Fibroblast of gingiva (primary cell): ENCODE measurements at regions not wholly inside any gene's neighbourhood (a gene's known extent, or its start where the extent isn't known, plus 50 kb on each side); places are given as distances from the start of the nearest gene placed in this dataset.

Source experiments
- DNase-seq: peaks from one replicate; pipeline ENCODE4 v3.0.0-alpha.2; 2011; ENCODE audit warnings: low read depth

DNA sequence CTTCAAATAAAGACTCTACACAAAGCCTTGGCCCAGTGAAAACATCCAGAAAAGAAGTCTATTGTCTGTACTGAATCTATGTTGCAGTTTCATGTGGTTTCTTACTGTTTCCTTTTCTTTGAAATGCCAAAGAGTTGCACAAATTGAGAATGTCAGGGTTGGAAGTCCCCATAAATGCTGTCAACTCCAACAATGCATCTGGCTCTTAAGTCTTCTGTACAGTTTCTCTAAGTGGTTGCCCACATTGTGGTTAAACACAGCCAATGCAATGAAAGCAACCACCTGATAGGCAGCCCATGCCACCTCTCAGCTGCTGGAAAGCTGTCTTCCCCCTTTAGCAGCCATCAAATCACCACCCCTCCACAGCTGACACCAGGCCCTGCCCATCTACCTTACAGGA, 67.2 kb upstream of the C1GALT1C1 start:
- no peak for DNase-seq

- no peak for DNase-seq
Measured at GRCh38 chrX:120692319-120692718, 62.5 kb upstream of the C1GALT1C1 start.

DNA sequence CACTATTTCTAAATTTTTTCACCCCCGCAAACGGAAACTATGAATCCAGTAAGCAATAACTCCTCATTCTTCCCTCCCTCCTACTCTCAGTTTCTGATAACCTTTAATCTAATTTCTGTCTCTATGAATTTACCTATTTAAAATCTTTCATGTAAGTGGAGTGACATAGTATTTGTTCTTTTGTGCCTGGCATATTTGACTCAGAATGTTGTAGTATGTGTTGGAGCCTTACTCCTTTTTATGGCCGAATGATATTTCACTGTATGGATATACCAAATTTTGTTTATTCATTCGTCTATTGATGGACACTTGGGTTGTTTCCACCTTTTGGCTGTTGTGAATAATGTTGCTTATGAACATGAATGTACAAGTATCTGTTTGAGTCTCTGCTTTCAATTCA, 61.1 kb upstream of the C1GALT1C1 start:
- no peak for DNase-seq

GRCh38 chrX:120690344-120690743, 60.5 kb upstream of the C1GALT1C1 start:
- DNase-seq = peak; percentile 75

- no peak for DNase-seq
Measured at GRCh38 chrX:120680090-120680489, 50.2 kb upstream of the C1GALT1C1 start.
